ENCODE measurements at regions not wholly inside any gene's neighbourhood (a gene's known extent, or its start where the extent isn't known, plus 50 kb on each side); places are given as distances from the start of the nearest gene placed in this dataset.
"Not testable (repeated sequence)": the region's sequence is repeated elsewhere in the genome, so short reads cannot be mapped to it uniquely, and the experiment has no call there.

DNA sequence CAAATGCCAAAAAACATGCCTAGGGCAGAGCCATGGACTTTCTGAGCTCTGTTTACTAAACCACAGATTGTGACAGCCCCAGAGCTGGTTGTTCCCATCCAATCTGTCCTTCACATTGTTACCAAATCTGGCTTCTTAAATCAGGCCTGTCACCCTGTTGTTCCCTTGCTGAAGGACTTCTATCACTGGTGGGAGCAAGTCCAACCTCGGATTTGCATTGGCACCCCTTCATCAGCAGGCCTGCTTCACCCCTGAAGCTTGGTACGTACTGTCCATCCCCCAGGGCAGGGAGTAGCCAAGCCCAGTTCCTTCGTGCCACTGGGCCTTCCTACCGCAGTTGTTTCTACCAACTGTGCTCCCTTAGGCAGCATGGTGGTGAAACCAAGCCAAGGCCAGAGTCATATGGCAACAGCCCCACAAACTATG is 357.3 kb upstream of the JARID2 start:
- TF ChIP-seq, protein P1, sequence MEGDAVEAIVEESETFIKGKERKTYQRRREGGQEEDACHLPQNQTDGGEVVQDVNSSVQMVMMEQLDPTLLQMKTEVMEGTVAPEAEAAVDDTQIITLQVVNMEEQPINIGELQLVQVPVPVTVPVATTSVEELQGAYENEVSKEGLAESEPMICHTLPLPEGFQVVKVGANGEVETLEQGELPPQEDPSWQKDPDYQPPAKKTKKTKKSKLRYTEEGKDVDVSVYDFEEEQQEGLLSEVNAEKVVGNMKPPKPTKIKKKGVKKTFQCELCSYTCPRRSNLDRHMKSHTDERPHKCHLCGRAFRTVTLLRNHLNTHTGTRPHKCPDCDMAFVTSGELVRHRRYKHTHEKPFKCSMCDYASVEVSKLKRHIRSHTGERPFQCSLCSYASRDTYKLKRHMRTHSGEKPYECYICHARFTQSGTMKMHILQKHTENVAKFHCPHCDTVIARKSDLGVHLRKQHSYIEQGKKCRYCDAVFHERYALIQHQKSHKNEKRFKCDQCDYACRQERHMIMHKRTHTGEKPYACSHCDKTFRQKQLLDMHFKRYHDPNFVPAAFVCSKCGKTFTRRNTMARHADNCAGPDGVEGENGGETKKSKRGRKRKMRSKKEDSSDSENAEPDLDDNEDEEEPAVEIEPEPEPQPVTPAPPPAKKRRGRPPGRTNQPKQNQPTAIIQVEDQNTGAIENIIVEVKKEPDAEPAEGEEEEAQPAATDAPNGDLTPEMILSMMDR (conservative IDR thresholded peaks at IDR 0.05; ENCODE audit: control insufficient read depth, insufficient read depth, low read depth, low read length): no peak
- DNase-seq (ENCODE audit: low read depth): no peak

DNA sequence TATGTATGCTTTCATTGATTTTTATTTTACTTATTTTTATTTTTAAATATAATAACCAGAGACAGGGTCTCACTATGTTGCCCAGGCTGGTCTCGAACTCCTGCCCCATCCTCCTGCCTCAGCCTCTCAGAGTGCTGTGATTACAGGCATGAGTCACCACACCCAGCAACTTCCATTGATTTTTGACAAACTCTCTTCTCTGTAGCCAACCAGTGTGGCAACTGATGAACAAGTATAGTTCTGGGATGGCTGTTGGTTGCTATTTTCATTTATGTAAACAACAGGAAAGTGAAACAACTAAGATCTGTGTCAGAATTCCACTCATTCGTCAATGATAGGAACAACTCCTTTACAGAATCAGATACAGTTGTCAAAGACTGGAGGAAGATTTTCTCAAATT is 356.7 kb upstream of the JARID2 start:
- peak; percentile 49 for DNase-seq (ENCODE audit: low read depth)
- H3K4me3 ChIP-seq (ENCODE audit: control insufficient read depth, low read depth, low read length): no peak overlapping the region
- TF ChIP-seq, protein P1 (conservative IDR thresholded peaks at IDR 0.05; ENCODE audit: control insufficient read depth, insufficient read depth, low read depth, low read length): no peak

More for the DNA sequence above, 357.3 kb upstream of the JARID2 start:
- no peak overlapping the region for H3K4me3 ChIP-seq (ENCODE audit: control insufficient read depth, low read depth, low read length)

DNA sequence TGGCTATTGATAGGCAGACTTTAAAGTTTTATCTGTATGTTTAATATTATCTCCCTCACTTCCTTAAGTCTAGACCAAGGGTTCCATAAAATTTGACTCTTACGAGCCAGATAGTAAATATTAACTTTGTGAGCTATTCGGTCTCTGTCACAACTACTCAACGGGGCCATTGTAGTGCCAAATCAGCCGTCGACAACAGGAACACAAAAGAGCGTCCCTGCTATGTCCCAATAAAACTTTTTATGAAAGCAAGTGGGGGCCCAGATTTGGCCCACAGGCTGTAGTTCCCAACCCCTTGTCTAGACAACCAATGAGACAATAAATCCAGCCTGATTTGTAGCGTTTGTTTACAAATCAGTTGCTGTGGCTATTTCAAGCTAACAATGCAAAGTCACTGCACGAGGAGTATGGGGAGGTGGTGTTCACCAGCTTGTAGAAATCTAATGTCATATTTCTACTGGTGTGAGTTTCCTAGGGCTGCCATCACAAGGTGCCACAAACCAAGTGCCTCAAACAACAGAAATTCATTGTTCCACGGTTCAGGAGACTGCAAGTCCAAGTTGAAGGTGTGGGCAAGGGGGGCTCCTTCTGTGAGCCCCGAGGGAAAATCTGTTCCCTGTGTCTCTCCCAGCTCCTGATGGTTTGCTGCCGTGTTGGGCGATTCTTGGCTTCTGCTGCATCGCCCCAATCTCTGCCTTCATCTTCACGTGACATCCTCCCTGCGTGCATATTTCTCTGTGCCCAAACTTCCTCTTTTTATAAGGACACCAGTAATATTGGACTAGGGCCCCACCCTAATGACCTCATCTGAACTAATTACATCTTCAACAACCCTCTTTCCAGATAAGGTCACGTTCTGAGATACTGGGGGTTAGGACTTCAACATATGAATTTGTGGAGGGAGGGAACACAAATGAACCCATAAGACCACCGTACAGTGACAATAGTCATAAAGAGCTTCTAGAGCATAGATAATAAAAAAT is 356.0 kb upstream of the JARID2 start:
- TF ChIP-seq, protein P1 (conservative IDR thresholded peaks at IDR 0.05; ENCODE audit: control insufficient read depth, insufficient read depth, low read depth, low read length): no peak
- DNase-seq (ENCODE audit: low read depth): no peak
- no peak overlapping the region for H3K4me3 ChIP-seq (ENCODE audit: control insufficient read depth, low read depth, low read length)

DNA sequence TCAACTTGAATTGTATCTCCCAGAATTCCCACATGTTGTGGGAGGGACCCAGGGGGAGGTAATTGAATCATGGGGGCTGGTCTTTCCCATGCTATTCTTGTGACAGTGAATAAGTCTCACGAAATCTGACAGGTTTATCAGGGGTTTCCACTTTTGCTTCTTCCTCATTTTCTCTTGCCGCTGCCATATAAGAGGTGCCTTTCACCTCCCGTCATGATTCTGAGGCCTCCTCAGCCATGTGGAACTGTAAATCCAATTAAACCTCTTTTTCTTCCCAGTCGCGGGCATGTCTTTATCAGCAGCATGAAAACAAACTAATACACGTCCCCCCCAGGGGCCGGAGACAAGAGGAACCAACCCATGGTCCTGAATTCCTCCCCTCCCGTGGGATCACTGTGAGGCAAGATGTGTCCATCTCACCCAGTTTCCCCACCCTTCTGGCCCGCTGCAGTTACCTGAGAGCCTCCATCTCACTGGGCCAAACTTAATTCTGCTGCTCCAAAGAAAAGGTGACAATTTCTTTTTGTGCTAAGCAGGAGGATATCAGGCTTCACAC is 354.0 kb upstream of the JARID2 start:
- DNase-seq (ENCODE audit: low read depth): not testable (repeated sequence)

DNA sequence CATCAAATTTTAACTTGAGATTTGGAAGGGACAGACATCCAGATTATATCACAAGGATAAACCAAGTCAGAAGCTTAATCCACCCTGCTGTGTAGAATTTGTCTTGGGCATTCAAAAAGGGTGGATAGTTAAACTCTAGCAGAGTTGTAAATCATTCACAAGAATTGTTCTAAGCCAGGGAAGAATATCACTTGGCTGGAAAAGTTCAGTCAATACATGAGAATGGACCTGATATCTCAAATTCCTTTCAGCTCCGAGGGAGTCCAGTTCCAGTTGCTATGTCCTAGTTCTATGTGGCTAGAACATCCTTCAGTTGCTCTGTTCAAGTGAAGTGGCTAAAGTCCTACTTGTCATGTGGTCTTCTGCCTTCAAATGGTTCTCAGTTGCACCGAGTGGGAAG is 351.8 kb upstream of the JARID2 start:
- no peak for DNase-seq (ENCODE audit: low read depth)
- TF ChIP-seq, protein P1 (conservative IDR thresholded peaks at IDR 0.05; ENCODE audit: control insufficient read depth, insufficient read depth, low read depth, low read length): no peak
- no peak overlapping the region for H3K4me3 ChIP-seq (ENCODE audit: control insufficient read depth, low read depth, low read length)

More for the DNA sequence above, 354.0 kb upstream of the JARID2 start:
- H3K4me3 ChIP-seq (ENCODE audit: control insufficient read depth, low read depth, low read length): not testable (repeated sequence)

- TF ChIP-seq, protein P1 (conservative IDR thresholded peaks at IDR 0.05; ENCODE audit: control insufficient read depth, insufficient read depth, low read depth, low read length): no peak
- H3K4me3 ChIP-seq (ENCODE audit: control insufficient read depth, low read depth, low read length): no peak overlapping the region
- peak; percentile 31 for DNase-seq (ENCODE audit: low read depth)
Observed at GRCh38 chr6:14896475-14896874, 349.4 kb upstream of the JARID2 start.

GRCh38 chr6:14897831-14898230 is 348.0 kb upstream of the JARID2 start:
- no peak overlapping the region for H3K4me3 ChIP-seq (ENCODE audit: control insufficient read depth, low read depth, low read length)
- no peak for DNase-seq (ENCODE audit: low read depth)
- TF ChIP-seq, protein P1 (conservative IDR thresholded peaks at IDR 0.05; ENCODE audit: control insufficient read depth, insufficient read depth, low read depth, low read length): no peak

DNA sequence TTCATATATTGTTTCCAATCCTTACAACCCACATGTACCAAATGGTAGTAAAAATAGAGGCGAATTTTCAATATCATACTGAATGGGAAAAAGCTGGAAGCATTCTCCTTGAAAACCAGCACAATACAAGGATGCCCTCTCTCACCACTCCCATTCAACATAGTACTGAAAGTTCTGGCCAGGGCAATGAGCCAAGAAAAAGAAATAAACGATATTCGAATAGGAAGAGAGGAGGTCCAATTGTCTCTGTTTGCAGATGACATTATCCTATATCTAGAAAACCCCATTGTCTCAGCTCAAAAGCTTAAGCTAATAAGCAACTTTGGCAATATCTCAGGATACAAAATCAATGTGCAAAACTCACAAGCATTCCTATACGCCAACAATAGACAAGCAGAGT is 346.4 kb upstream of the JARID2 start:
- not testable (repeated sequence) for H3K4me3 ChIP-seq (ENCODE audit: control insufficient read depth, low read depth, low read length); DNase-seq (ENCODE audit: low read depth)

Data from fibroblast of mammary gland (primary cell).